ENCODE measurements at regions not wholly inside any gene's neighbourhood (a gene's known extent, or its start where the extent isn't known, plus 50 kb on each side); places are given as distances from the start of the nearest gene placed in this dataset.

- no peak for DNase-seq
- H2BK15ac ChIP-seq (ENCODE audit: low read depth, poor library complexity, severe bottlenecking), result no peak overlapping the region
- no peak overlapping the region for H3K23ac ChIP-seq (ENCODE audit: low read length in 2 of 2)
- no peaks in the 10 kb centered on the region for H3K79me1 ChIP-seq (replicated peaks; ENCODE audit: low read length, poor library complexity, severe bottlenecking)
- no peak overlapping the region for H3K14ac ChIP-seq (ENCODE audit: low read length in 2 of 2)
- H4K8ac ChIP-seq (ENCODE audit: low read length), result no peak overlapping the region
- no peak overlapping the region for H2AK5ac ChIP-seq (ENCODE audit: low read length, severe bottlenecking)
- no peak overlapping the region for H3K27ac ChIP-seq (ENCODE audit: low read length, poor library complexity, severe bottlenecking)
- H4K91ac ChIP-seq (ENCODE audit: low read length), result no peak overlapping the region
- no peaks in the 10 kb centered on the region for H3K4me1 ChIP-seq (ENCODE audit: control insufficient read depth, insufficient read depth, low read depth, low read length)
- no peak overlapping the region for H3K9ac ChIP-seq (ENCODE audit: low read length)
- no peak overlapping the region for H2BK12ac ChIP-seq (ENCODE audit: low read length in 2 of 2)
- H2BK120ac ChIP-seq (ENCODE audit: low read depth, low read length), result no peak overlapping the region
- no peak overlapping the region for H3K4ac ChIP-seq (ENCODE audit: low read depth in 1 of 2, low read length in 2 of 2)
- H3K9me3 ChIP-seq (ENCODE audit: control insufficient read depth, low read length), result no peaks in the 10 kb centered on the region
- no peaks in the 10 kb centered on the region for H3K36me3 ChIP-seq (ENCODE audit: control insufficient read depth in 1 of 2, insufficient read depth in 2 of 2, low read depth in 1 of 2, low read length in 2 of 2)
- no peak overlapping the region for H3K18ac ChIP-seq (ENCODE audit: low read depth in 1 of 2, low read length in 2 of 2)
- no peak overlapping the region for H3K4me2 ChIP-seq (ENCODE audit: low read length, poor library complexity, severe bottlenecking)
- no peak overlapping the region for H2AFZ ChIP-seq (ENCODE audit: low read depth, low read length)
- no peak overlapping the region for H2BK5ac ChIP-seq (ENCODE audit: low read depth, low read length, poor library complexity, severe bottlenecking)
- H3K4me3 ChIP-seq (ENCODE audit: insufficient read depth in 1 of 2, low read depth in 1 of 2, low read length in 2 of 2), result no peak overlapping the region
- H3K27me3 ChIP-seq (ENCODE audit: control insufficient read depth in 1 of 2, insufficient read depth in 1 of 2, low read length in 2 of 2), result no peaks in the 10 kb centered on the region
Measured at GRCh38 chr3:28125342-28125741, 116.1 kb upstream of the CMC1 start.

GRCh38 chr3:28130836-28131235 lies 110.6 kb upstream of the CMC1 start:
- Histone ChIP-seq H4K8ac (ENCODE audit: low read length) (no peak overlapping the region), H2AFZ (ENCODE audit: low read depth, low read length) (no peak overlapping the region), H3K18ac (ENCODE audit: low read depth in 1 of 2, low read length in 2 of 2) (no peak overlapping the region), H3K9me3 (ENCODE audit: control insufficient read depth, low read length) (no peaks in the 10 kb centered on the region), H3K4me2 (ENCODE audit: low read length, poor library complexity, severe bottlenecking) (no peak overlapping the region), H2BK12ac (ENCODE audit: low read length in 2 of 2) (no peak overlapping the region), H3K79me1 (replicated peaks; ENCODE audit: low read length, poor library complexity, severe bottlenecking) (no peaks in the 10 kb centered on the region), H3K27ac (ENCODE audit: low read length, poor library complexity, severe bottlenecking) (no peak overlapping the region), H3K4ac (ENCODE audit: low read depth in 1 of 2, low read length in 2 of 2) (no peak overlapping the region), H3K9ac (ENCODE audit: low read length) (no peak overlapping the region), H3K4me1 (ENCODE audit: control insufficient read depth, insufficient read depth, low read depth, low read length) (no peaks in the 10 kb centered on the region), H2BK15ac (ENCODE audit: low read depth, poor library complexity, severe bottlenecking) (no peak overlapping the region), H3K27me3 (ENCODE audit: control insufficient read depth in 1 of 2, insufficient read depth in 1 of 2, low read length in 2 of 2) (no peaks in the 10 kb centered on the region), H3K14ac (ENCODE audit: low read length in 2 of 2) (no peak overlapping the region), H4K91ac (ENCODE audit: low read length) (no peak overlapping the region), H2AK5ac (ENCODE audit: low read length, severe bottlenecking) (no peak overlapping the region), H3K4me3 (ENCODE audit: insufficient read depth in 1 of 2, low read depth in 1 of 2, low read length in 2 of 2) (no peak overlapping the region), H3K23ac (ENCODE audit: low read length in 2 of 2) (no peak overlapping the region), H2BK5ac (ENCODE audit: low read depth, low read length, poor library complexity, severe bottlenecking) (no peak overlapping the region), H2BK120ac (ENCODE audit: low read depth, low read length) (no peak overlapping the region), H3K36me3 (ENCODE audit: control insufficient read depth in 1 of 2, insufficient read depth in 2 of 2, low read depth in 1 of 2, low read length in 2 of 2) (no peaks in the 10 kb centered on the region)
- 46% methylated on average over 2 of the region's 2 CpGs for whole genome bisulfite sequencing
- DNase-seq, result no peak

GRCh38 chr3:28132941-28133340 lies 108.5 kb upstream of the CMC1 start:
- Histone ChIP-seq H3K27ac (ENCODE audit: low read length, poor library complexity, severe bottlenecking) (no peak overlapping the region), H3K18ac (ENCODE audit: low read depth in 1 of 2, low read length in 2 of 2) (no peak overlapping the region), H2BK15ac (ENCODE audit: low read depth, poor library complexity, severe bottlenecking) (no peak overlapping the region), H3K79me1 (replicated peaks; ENCODE audit: low read length, poor library complexity, severe bottlenecking) (no peaks in the 10 kb centered on the region), H3K4me3 (ENCODE audit: insufficient read depth in 1 of 2, low read depth in 1 of 2, low read length in 2 of 2) (no peak overlapping the region), H2BK120ac (ENCODE audit: low read depth, low read length) (no peak overlapping the region), H4K8ac (ENCODE audit: low read length) (no peak overlapping the region), H2BK5ac (ENCODE audit: low read depth, low read length, poor library complexity, severe bottlenecking) (no peak overlapping the region), H3K27me3 (ENCODE audit: control insufficient read depth in 1 of 2, insufficient read depth in 1 of 2, low read length in 2 of 2) (no peaks in the 10 kb centered on the region), H3K9ac (ENCODE audit: low read length) (no peak overlapping the region), H3K9me3 (ENCODE audit: control insufficient read depth, low read length) (no peaks in the 10 kb centered on the region), H3K14ac (ENCODE audit: low read length in 2 of 2) (no peak overlapping the region), H3K4ac (ENCODE audit: low read depth in 1 of 2, low read length in 2 of 2) (no peak overlapping the region), H2AK5ac (ENCODE audit: low read length, severe bottlenecking) (no peak overlapping the region), H3K36me3 (ENCODE audit: control insufficient read depth in 1 of 2, insufficient read depth in 2 of 2, low read depth in 1 of 2, low read length in 2 of 2) (no peaks in the 10 kb centered on the region), H4K91ac (ENCODE audit: low read length) (no peak overlapping the region), H3K23ac (ENCODE audit: low read length in 2 of 2) (no peak overlapping the region), H3K4me2 (ENCODE audit: low read length, poor library complexity, severe bottlenecking) (no peak overlapping the region), H3K4me1 (ENCODE audit: control insufficient read depth, insufficient read depth, low read depth, low read length) (no peaks in the 10 kb centered on the region), H2AFZ (ENCODE audit: low read depth, low read length) (no peak overlapping the region), H2BK12ac (ENCODE audit: low read length in 2 of 2) (no peak overlapping the region)
- WGBS, result 83% methylated on average over 5 of the region's 5 CpGs
- DNase-seq, result no peak

GRCh38 chr3:28134198-28134597 lies 107.2 kb upstream of the CMC1 start:
- Histone ChIP-seq H2BK12ac (ENCODE audit: low read length in 2 of 2) (no peak overlapping the region), H3K79me1 (replicated peaks; ENCODE audit: low read length, poor library complexity, severe bottlenecking) (no peaks in the 10 kb centered on the region), H2BK120ac (ENCODE audit: low read depth, low read length) (no peak overlapping the region), H3K27ac (ENCODE audit: low read length, poor library complexity, severe bottlenecking) (no peak overlapping the region), H4K91ac (ENCODE audit: low read length) (no peak overlapping the region), H3K36me3 (ENCODE audit: control insufficient read depth in 1 of 2, insufficient read depth in 2 of 2, low read depth in 1 of 2, low read length in 2 of 2) (no peaks in the 10 kb centered on the region), H3K27me3 (ENCODE audit: control insufficient read depth in 1 of 2, insufficient read depth in 1 of 2, low read length in 2 of 2) (no peaks in the 10 kb centered on the region), H3K9me3 (ENCODE audit: control insufficient read depth, low read length) (no peaks in the 10 kb centered on the region), H3K9ac (ENCODE audit: low read length) (no peak overlapping the region), H2BK5ac (ENCODE audit: low read depth, low read length, poor library complexity, severe bottlenecking) (no peak overlapping the region), H4K8ac (ENCODE audit: low read length) (no peak overlapping the region), H3K4me3 (ENCODE audit: insufficient read depth in 1 of 2, low read depth in 1 of 2, low read length in 2 of 2) (no peak overlapping the region), H3K4ac (ENCODE audit: low read depth in 1 of 2, low read length in 2 of 2) (no peak overlapping the region), H2AFZ (ENCODE audit: low read depth, low read length) (no peak overlapping the region), H2AK5ac (ENCODE audit: low read length, severe bottlenecking) (no peak overlapping the region), H3K4me2 (ENCODE audit: low read length, poor library complexity, severe bottlenecking) (no peak overlapping the region), H3K18ac (ENCODE audit: low read depth in 1 of 2, low read length in 2 of 2) (no peak overlapping the region), H3K23ac (ENCODE audit: low read length in 2 of 2) (no peak overlapping the region), H3K4me1 (ENCODE audit: control insufficient read depth, insufficient read depth, low read depth, low read length) (no peaks in the 10 kb centered on the region), H3K14ac (ENCODE audit: low read length in 2 of 2) (no peak overlapping the region), H2BK15ac (ENCODE audit: low read depth, poor library complexity, severe bottlenecking) (no peak overlapping the region)
- no CpG with 5 or more reads among the region's 1 CpG for WGBS
- no peak for DNase-seq
